A549 (cell line): ENCODE measurements at regions not wholly inside any gene's neighbourhood (a gene's known extent, or its start where the extent isn't known, plus 50 kb on each side); places are given as distances from the start of the nearest gene placed in this dataset.

ENCODE experiments used
- CTCF ChIP-seq: fragments of >200 bp; sonication (Bioruptor Twin); formaldehyde crosslinking; IDR thresholded peaks from 3 replicates; pipeline ENCODE4 v1.5.1; 2016
- EHMT2 ChIP-seq: fragments of 200-600 bp; sonication (generic); IDR thresholded peaks from 2 replicates; pipeline ENCODE4 v1.6.1; 2016; ENCODE audit warnings: antibody characterized with exemption, low read depth, mild to moderate bottlenecking, moderate library complexity
- EP300 ChIP-seq, 2 experiments: fragments of >200 bp; sonication (Bioruptor Twin); formaldehyde crosslinking; IDR thresholded peaks; 2 replicates in 1 of 2; 3 replicates in 1 of 2; pipeline ENCODE4 v1.6.1; 2016 to 2017
- MAX ChIP-seq: IDR thresholded peaks from 2 replicates; pipeline ENCODE4 v1.6.1; 2012
- PHF8 ChIP-seq: fragments of 200-600 bp; sonication (generic); IDR thresholded peaks from 2 replicates; pipeline ENCODE4 v1.6.1; 2016; ENCODE audit warnings: low read depth, mild to moderate bottlenecking, antibody characterized with exemption, moderate library complexity, borderline replicate concordance
- POLR2A ChIP-seq: IDR thresholded peaks from 2 replicates; pipeline ENCODE4 v1.6.1; 2012; ENCODE audit warnings: mild to moderate bottlenecking, low read length
- REST ChIP-seq: fragments of 200-600 bp; sonication (generic); IDR thresholded peaks from 2 replicates; pipeline ENCODE4 v1.6.1; 2016; ENCODE audit warnings: antibody characterized with exemption, mild to moderate bottlenecking, moderate library complexity
- ZFP36 ChIP-seq: fragments of 450-650 bp; IDR thresholded peaks from 2 replicates; pipeline ENCODE4 v1.6.1; 2014; ENCODE audit warnings: borderline replicate concordance; ENCODE audit not compliant: partially characterized antibody

DNA sequence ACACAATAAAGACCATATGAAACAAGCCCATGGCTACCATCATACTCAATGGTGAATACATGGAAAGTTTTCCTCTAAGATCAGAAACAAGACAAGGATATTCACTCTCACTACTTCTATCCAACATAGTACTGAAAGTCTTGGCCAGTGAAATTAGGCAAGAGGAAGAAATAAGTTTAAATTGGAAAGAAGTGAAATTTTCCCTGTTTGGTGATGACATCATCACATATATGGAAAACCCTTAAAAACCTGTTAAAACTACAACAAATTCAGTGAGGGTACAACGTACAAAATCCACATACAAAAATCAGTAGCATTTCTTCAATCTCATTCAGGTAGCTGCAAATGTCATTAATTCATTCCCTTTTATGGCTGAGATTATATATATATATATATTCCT, 164.0 kb upstream of the IRS4 start:
- TF ChIP-seq PHF8 (no peak), CTCF (no peak), EHMT2 (no peak), REST (no peak), EP300 (IDR thresholded peaks at IDR 0.05) (no peak), MAX (no peak), POLR2A (no peak), ZFP36 (no peak)
